ENCODE measurements at regions not wholly inside any gene's neighbourhood (a gene's known extent, or its start where the extent isn't known, plus 50 kb on each side); places are given as distances from the start of the nearest gene placed in this dataset.

- TF ChIP-seq POLR2AphosphoS5 (IDR thresholded peaks at IDR 0.05; ENCODE audit: low read depth, low read length), result no peak
- TF ChIP-seq POLR2A (IDR thresholded peaks at IDR 0.05; ENCODE audit: low read depth, low read length), result no peak
These were observed 547.7 kb downstream of the KCNJ2 start for GRCh38 chr17:70717042-70717441.
